ENCODE measurements at regions not wholly inside any gene's neighbourhood (a gene's known extent, or its start where the extent isn't known, plus 50 kb on each side); places are given as distances from the start of the nearest gene placed in this dataset.
"Not testable (repeated sequence)": the region's sequence is repeated elsewhere in the genome, so short reads cannot be mapped to it uniquely, and the experiment has no call there.

GRCh38 chr5:86731319-86732117, 113.8 kb downstream of the COX7C start:
- TF ChIP-seq CTCF (IDR thresholded peaks at IDR 0.05); POLR2AphosphoS5 (IDR thresholded peaks at IDR 0.05; ENCODE audit: low read depth, low read length); SIN3A (IDR thresholded peaks at IDR 0.05; ENCODE audit: borderline replicate concordance, insufficient read depth, low read depth, low read length): not testable (repeated sequence)
